HCT116 (cell line): ENCODE measurements at regions not wholly inside any gene's neighbourhood (a gene's known extent, or its start where the extent isn't known, plus 50 kb on each side); places are given as distances from the start of the nearest gene placed in this dataset.

ENCODE experiments used
- ATAC-seq: fragments of 200-7000 bp; cut with Tn5 transposase; 2 replicates; pipeline ENCODE4 v1.9.1; 2020; ENCODE audit warnings: mild to moderate bottlenecking, moderate library complexity
- BruUV-seq: library from RNA; stranded (reverse); fragments of 400-500 nt; replicated peaks from 2 replicates; lab custom pipeline; 2021; lab: Mats Ljungman, UMichigan
- CTCF ChIA-PET: fragments of 300-600 bp; sonication (Branson Sonifier 250); formaldehyde crosslinking; loops from one replicate; lab custom pipeline; 2021; ENCODE audit warnings: antibody characterized with exemption; lab: Charles Lee
- POLR2A ChIA-PET: fragments of 300-600, 350-600 bp; sonication (Branson Sonifier 250); formaldehyde crosslinking; loops from one replicate; lab custom pipeline; 2021; ENCODE audit warnings: antibody characterized with exemption; lab: Charles Lee
- RAD21 ChIA-PET, 2 experiments: fragments of 300-600 bp; sonication (Branson Sonifier 250); formaldehyde crosslinking; loops; one replicate each; lab custom pipeline; 2023; ENCODE audit warnings: low total read pairs in 2 of 2; ENCODE audit not compliant: uncharacterized antibody in 2 of 2, unreplicated experiment in 2 of 2, low non-redundant PET in 1 of 2; lab: Charles Lee
- DNase-seq: peaks from one replicate; pipeline ENCODE4 v3.0.0-alpha.2; 2010; ENCODE audit warnings: low read depth, low spot score
- H2AFZ ChIP-seq: fragments of 200-600 bp; shearing (Covaris generic), sonication (generic); 2 replicates; pipeline ENCODE4 v1.6.1; 2017; ENCODE audit warnings: low read depth, mixed run types, mixed read lengths, antibody characterized with exemption, low read length; ENCODE audit not compliant: poor library complexity, severe bottlenecking
- H3K27ac ChIP-seq: 2 replicates; pipeline ENCODE4 v1.5.1; 2012; ENCODE audit warnings: low read depth, low read length
- H3K27me3 ChIP-seq: fragments of 200-600 bp; sonication (generic); 2 replicates; pipeline ENCODE4 v1.6.1; 2016; ENCODE audit warnings: mixed run types, low read length, mixed read lengths; ENCODE audit not compliant: insufficient read depth
- H3K36me3 ChIP-seq, 2 experiments: fragments of 200-500 bp in 1 of 2; fragments of 200-600 bp in 1 of 2; sonication (Bioruptor generic) in 1 of 2; sonication (generic) in 1 of 2; 2 replicates each; pipeline versions ENCODE4 v1.5.1 to v1.6.1; 2014 to 2016; ENCODE audit warnings: low read length in 2 of 2, inconsistent platforms in 1 of 2, mixed read lengths in 1 of 2, mixed run types in 1 of 2; ENCODE audit not compliant: insufficient read depth in 2 of 2, control insufficient read depth in 1 of 2
- H3K4me1 ChIP-seq, 2 experiments: fragments of 200-600 bp in 1 of 2; sonication (generic) in 1 of 2; 2 replicates each; pipeline versions ENCODE4 v1.5.1 to v1.6.1; 2012 to 2017; ENCODE audit warnings: low read length in 2 of 2, inconsistent platforms in 1 of 2, mild to moderate bottlenecking in 1 of 2, mixed read lengths in 1 of 2, mixed run types in 1 of 2, moderate library complexity in 1 of 2; ENCODE audit not compliant: insufficient read depth in 2 of 2, control insufficient read depth in 1 of 2
- H3K4me2 ChIP-seq: fragments of 200-600 bp; sonication (generic); 2 replicates; pipeline ENCODE4 v1.6.1; 2017; ENCODE audit warnings: mixed run types, low read length, mixed read lengths
- H3K4me3 ChIP-seq, 2 experiments: fragments of 200-600 bp in 1 of 2; sonication (generic) in 1 of 2; replicated peaks in 1 of 2; 2 replicates each; pipeline ENCODE4 v1.5.1; 2011 to 2016; ENCODE audit warnings: low read length in 2 of 2, control low read depth in 1 of 2, low read depth in 1 of 2, mild to moderate bottlenecking in 1 of 2, mixed read lengths in 1 of 2, mixed run types in 1 of 2
- H3K79me2 ChIP-seq: fragments of 200-600 bp; sonication (generic); 2 replicates; pipeline ENCODE4 v1.6.1; 2017; ENCODE audit warnings: mild to moderate bottlenecking, mixed run types, low read length, moderate library complexity, mixed read lengths; ENCODE audit not compliant: insufficient read depth
- H3K9ac ChIP-seq: fragments of 200-600 bp; sonication (generic); 2 replicates; pipeline ENCODE4 v1.6.1; 2016; ENCODE audit warnings: low read length, mixed read lengths
- H3K9me2 ChIP-seq: fragments of 200-600 bp; sonication (generic), shearing (Covaris generic); 2 replicates; pipeline ENCODE4 v1.6.1; 2017; ENCODE audit warnings: mixed run types, mild to moderate bottlenecking, moderate library complexity; ENCODE audit not compliant: insufficient read depth
- H3K9me3 ChIP-seq, 2 experiments: fragments of 200-500 bp in 1 of 2; fragments of 200-600 bp in 1 of 2; sonication (Bioruptor generic) in 1 of 2; sonication (generic) in 1 of 2; 2 replicates each; pipeline ENCODE4 v1.6.1; 2014 to 2017; ENCODE audit warnings: low read length in 2 of 2, mixed read lengths in 2 of 2, inconsistent platforms in 1 of 2, low read depth in 1 of 2, mild to moderate bottlenecking in 1 of 2, mixed run types in 1 of 2, moderate library complexity in 1 of 2; ENCODE audit not compliant: control insufficient read depth in 1 of 2, insufficient read depth in 1 of 2
- H4K20me1 ChIP-seq: fragments of 200-600 bp; sonication (generic), shearing (Covaris generic); 2 replicates; pipeline ENCODE4 v1.6.1; 2017; ENCODE audit warnings: mixed run types, mild to moderate bottlenecking, moderate library complexity; ENCODE audit not compliant: insufficient read depth
- CBX3 ChIP-seq: IDR thresholded peaks from 2 replicates; pipeline ENCODE4 v1.6.1; 2012; ENCODE audit warnings: low read depth
- EGR1 ChIP-seq: IDR thresholded peaks from 2 replicates; pipeline ENCODE4 v1.6.1; 2012; ENCODE audit warnings: low read depth
- ELF1 ChIP-seq: IDR thresholded peaks from 2 replicates; pipeline ENCODE4 v1.6.1; 2012; ENCODE audit warnings: low read depth, borderline replicate concordance
- EZH2 ChIP-seq: fragments of 200-600 bp; sonication (generic); IDR thresholded peaks from 2 replicates; pipeline ENCODE4 v1.6.1; 2017; ENCODE audit warnings: antibody characterized with exemption, mixed run types
- POLR2A ChIP-seq: IDR thresholded peaks from 2 replicates; pipeline ENCODE4 v1.7.0; 2011; ENCODE audit warnings: borderline replicate concordance; ENCODE audit not compliant: insufficient read depth, insufficient read length; ENCODE audit errors: extremely low read depth
- POLR2AphosphoS5 ChIP-seq: IDR thresholded peaks from 2 replicates; pipeline ENCODE4 v1.6.1; 2011; ENCODE audit warnings: mild to moderate bottlenecking, low read depth, low read length, moderate library complexity
- SRF ChIP-seq: IDR thresholded peaks from 2 replicates; pipeline ENCODE4 v1.6.1; 2012; ENCODE audit warnings: low read depth
- TCF7L2 ChIP-seq: IDR thresholded peaks from 2 replicates; pipeline ENCODE4 v1.7.0; 2011; ENCODE audit warnings: borderline replicate concordance, inconsistent platforms; ENCODE audit not compliant: insufficient read depth, insufficient read length; ENCODE audit errors: extremely low read depth
- YY1 ChIP-seq: IDR thresholded peaks from 2 replicates; pipeline ENCODE4 v1.6.1; 2011; ENCODE audit warnings: low read length, low read depth, moderate library complexity, mild to moderate bottlenecking; ENCODE audit not compliant: insufficient replicate concordance; ENCODE audit errors: extremely low read depth
- ZFX ChIP-seq: fragments of 450-650 bp; IDR thresholded peaks from 2 replicates; pipeline ENCODE4 v1.6.1; 2017
- intact Hi-C: fragments of 100-400 bp; cut with micrococcal nuclease; formaldehyde crosslinking; loops from 2 replicates; pipeline ENCODE4 v1.10.0; 2022
- TF ChIP-seq, protein P1 (sequence below): IDR thresholded peaks from 2 replicates; pipeline ENCODE4 v1.6.1; 2012; ENCODE audit warnings: low read depth
- TF ChIP-seq, protein P2 (sequence below), 3 experiments: fragments of 200-600 bp in 1 of 3; sonication (generic) in 1 of 3; IDR thresholded peaks in 2 of 3; conservative IDR thresholded peaks in 1 of 3; 2 replicates each; pipeline ENCODE4 v1.5.1; 2012 to 2017; ENCODE audit warnings: low read depth in 2 of 3, low read length in 2 of 3, antibody characterized with exemption in 1 of 3, borderline replicate concordance in 1 of 3, control low read depth in 1 of 3, mild to moderate bottlenecking in 1 of 3, mixed read lengths in 1 of 3, mixed run types in 1 of 3, moderate library complexity in 1 of 3; ENCODE audit not compliant: insufficient read depth in 1 of 3

DNA sequence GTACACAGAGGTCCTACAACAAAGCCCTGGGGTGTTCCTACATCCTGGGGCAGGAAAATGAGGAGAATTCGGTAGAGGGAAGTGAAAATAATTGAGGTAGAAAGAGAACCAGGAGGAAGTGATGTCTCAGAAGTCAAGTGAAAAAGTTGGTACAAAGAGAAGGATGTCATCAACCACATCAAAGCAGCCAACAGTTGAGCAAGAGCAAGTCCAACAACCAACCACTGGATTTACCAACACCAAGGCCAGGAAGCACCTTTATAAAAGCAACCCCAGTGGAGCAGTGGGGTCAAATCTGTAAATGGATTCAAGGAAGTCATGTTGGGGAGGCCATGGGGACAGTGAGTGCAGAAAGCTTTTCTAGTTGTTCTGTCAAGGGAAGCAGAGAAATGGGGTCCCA is 360.4 kb downstream of the ZNF516 start:
- ATAC-seq (no peak), DNase-seq (no peak)
- Histone ChIP-seq H2AFZ (no peak overlapping the region), H3K9ac (no peak overlapping the region), H3K27me3 (no peaks in the 10 kb centered on the region), H3K4me3 (no peak overlapping the region), H3K36me3 (no peaks in the 10 kb centered on the region), H4K20me1 (no peaks in the 10 kb centered on the region), H3K4me1 (no peaks in the 10 kb centered on the region), H3K4me2 (no peak overlapping the region), H3K9me3 (no peaks in the 10 kb centered on the region; a peak in 1 of 4 replicates), H3K9me2 (no peaks in the 10 kb centered on the region), H3K79me2 (no peaks in the 10 kb centered on the region), H3K27ac (no peak overlapping the region)
- CTCF ChIA-PET = no interaction called here
- intact Hi-C loops = no loop called here
- RAD21 ChIA-PET = no interaction called here
- POLR2A ChIA-PET = no interaction called here
- TF ChIP-seq POLR2AphosphoS5 (no peak), TCF7L2 (no peak), SRF (no peak), EGR1 (no peak), YY1 (no peak), ELF1 (no peak), EZH2 (no peak), CBX3 (no peak), POLR2A (no peak), ZFX (no peak)
- TF ChIP-seq, protein P1, sequence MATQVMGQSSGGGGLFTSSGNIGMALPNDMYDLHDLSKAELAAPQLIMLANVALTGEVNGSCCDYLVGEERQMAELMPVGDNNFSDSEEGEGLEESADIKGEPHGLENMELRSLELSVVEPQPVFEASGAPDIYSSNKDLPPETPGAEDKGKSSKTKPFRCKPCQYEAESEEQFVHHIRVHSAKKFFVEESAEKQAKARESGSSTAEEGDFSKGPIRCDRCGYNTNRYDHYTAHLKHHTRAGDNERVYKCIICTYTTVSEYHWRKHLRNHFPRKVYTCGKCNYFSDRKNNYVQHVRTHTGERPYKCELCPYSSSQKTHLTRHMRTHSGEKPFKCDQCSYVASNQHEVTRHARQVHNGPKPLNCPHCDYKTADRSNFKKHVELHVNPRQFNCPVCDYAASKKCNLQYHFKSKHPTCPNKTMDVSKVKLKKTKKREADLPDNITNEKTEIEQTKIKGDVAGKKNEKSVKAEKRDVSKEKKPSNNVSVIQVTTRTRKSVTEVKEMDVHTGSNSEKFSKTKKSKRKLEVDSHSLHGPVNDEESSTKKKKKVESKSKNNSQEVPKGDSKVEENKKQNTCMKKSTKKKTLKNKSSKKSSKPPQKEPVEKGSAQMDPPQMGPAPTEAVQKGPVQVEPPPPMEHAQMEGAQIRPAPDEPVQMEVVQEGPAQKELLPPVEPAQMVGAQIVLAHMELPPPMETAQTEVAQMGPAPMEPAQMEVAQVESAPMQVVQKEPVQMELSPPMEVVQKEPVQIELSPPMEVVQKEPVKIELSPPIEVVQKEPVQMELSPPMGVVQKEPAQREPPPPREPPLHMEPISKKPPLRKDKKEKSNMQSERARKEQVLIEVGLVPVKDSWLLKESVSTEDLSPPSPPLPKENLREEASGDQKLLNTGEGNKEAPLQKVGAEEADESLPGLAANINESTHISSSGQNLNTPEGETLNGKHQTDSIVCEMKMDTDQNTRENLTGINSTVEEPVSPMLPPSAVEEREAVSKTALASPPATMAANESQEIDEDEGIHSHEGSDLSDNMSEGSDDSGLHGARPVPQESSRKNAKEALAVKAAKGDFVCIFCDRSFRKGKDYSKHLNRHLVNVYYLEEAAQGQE = no peak
- TF ChIP-seq, protein P2, sequence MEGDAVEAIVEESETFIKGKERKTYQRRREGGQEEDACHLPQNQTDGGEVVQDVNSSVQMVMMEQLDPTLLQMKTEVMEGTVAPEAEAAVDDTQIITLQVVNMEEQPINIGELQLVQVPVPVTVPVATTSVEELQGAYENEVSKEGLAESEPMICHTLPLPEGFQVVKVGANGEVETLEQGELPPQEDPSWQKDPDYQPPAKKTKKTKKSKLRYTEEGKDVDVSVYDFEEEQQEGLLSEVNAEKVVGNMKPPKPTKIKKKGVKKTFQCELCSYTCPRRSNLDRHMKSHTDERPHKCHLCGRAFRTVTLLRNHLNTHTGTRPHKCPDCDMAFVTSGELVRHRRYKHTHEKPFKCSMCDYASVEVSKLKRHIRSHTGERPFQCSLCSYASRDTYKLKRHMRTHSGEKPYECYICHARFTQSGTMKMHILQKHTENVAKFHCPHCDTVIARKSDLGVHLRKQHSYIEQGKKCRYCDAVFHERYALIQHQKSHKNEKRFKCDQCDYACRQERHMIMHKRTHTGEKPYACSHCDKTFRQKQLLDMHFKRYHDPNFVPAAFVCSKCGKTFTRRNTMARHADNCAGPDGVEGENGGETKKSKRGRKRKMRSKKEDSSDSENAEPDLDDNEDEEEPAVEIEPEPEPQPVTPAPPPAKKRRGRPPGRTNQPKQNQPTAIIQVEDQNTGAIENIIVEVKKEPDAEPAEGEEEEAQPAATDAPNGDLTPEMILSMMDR (IDR thresholded peaks at IDR 0.05 in 2 of 3, conservative IDR thresholded peaks at IDR 0.05 in 1 of 3; ENCODE audit: borderline replicate concordance in 1 of 3, insufficient read depth in 1 of 3, low read depth in 2 of 3, low read length in 2 of 3) = no peak
- no TSS peak for BruUV-seq
